ENCODE measurements at regions not wholly inside any gene's neighbourhood (a gene's known extent, or its start where the extent isn't known, plus 50 kb on each side); places are given as distances from the start of the nearest gene placed in this dataset.

DNA sequence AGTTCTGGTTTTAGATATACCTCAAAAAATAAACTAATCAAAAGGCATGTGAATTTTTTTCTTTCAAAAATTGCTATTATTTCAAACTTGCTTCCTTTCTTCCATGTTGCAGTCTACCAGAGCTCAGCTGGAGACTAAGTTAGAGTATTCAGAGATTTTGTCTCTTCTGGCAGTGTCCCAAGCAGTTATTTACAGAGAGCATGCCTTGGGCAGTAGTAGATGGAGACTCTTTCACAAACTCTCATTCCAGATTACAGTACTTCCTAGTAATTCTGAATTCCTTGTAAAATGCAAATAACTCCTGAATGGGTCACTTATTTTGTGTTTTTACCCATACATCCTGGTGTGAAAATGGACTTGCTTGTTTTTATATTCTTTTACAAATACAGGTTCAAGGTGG is 703.4 kb downstream of the EPHA7 start:
- no peak for TF ChIP-seq EGR1 (IDR thresholded peaks at IDR 0.05; ENCODE audit: borderline replicate concordance in 1 of 2, low read depth in 2 of 2, low read length in 2 of 2)
- TF ChIP-seq, protein P1, sequence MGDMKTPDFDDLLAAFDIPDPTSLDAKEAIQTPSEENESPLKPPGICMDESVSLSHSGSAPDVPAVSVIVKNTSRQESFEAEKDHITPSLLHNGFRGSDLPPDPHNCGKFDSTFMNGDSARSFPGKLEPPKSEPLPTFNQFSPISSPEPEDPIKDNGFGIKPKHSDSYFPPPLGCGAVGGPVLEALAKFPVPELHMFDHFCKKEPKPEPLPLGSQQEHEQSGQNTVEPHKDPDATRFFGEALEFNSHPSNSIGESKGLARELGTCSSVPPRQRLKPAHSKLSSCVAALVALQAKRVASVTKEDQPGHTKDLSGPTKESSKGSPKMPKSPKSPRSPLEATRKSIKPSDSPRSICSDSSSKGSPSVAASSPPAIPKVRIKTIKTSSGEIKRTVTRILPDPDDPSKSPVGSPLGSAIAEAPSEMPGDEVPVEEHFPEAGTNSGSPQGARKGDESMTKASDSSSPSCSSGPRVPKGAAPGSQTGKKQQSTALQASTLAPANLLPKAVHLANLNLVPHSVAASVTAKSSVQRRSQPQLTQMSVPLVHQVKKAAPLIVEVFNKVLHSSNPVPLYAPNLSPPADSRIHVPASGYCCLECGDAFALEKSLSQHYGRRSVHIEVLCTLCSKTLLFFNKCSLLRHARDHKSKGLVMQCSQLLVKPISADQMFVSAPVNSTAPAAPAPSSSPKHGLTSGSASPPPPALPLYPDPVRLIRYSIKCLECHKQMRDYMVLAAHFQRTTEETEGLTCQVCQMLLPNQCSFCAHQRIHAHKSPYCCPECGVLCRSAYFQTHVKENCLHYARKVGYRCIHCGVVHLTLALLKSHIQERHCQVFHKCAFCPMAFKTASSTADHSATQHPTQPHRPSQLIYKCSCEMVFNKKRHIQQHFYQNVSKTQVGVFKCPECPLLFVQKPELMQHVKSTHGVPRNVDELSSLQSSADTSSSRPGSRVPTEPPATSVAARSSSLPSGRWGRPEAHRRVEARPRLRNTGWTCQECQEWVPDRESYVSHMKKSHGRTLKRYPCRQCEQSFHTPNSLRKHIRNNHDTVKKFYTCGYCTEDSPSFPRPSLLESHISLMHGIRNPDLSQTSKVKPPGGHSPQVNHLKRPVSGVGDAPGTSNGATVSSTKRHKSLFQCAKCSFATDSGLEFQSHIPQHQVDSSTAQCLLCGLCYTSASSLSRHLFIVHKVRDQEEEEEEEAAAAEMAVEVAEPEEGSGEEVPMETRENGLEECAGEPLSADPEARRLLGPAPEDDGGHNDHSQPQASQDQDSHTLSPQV (IDR thresholded peaks at IDR 0.05) = no peak
- TF ChIP-seq, protein P2, sequence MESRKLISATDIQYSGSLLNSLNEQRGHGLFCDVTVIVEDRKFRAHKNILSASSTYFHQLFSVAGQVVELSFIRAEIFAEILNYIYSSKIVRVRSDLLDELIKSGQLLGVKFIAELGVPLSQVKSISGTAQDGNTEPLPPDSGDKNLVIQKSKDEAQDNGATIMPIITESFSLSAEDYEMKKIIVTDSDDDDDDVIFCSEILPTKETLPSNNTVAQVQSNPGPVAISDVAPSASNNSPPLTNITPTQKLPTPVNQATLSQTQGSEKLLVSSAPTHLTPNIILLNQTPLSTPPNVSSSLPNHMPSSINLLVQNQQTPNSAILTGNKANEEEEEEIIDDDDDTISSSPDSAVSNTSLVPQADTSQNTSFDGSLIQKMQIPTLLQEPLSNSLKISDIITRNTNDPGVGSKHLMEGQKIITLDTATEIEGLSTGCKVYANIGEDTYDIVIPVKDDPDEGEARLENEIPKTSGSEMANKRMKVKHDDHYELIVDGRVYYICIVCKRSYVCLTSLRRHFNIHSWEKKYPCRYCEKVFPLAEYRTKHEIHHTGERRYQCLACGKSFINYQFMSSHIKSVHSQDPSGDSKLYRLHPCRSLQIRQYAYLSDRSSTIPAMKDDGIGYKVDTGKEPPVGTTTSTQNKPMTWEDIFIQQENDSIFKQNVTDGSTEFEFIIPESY (IDR thresholded peaks at IDR 0.05) = no peak
- no peak for TF ChIP-seq POLR2A (IDR thresholded peaks at IDR 0.05; ENCODE audit: low read depth, low read length)
- TF ChIP-seq, protein P3, sequence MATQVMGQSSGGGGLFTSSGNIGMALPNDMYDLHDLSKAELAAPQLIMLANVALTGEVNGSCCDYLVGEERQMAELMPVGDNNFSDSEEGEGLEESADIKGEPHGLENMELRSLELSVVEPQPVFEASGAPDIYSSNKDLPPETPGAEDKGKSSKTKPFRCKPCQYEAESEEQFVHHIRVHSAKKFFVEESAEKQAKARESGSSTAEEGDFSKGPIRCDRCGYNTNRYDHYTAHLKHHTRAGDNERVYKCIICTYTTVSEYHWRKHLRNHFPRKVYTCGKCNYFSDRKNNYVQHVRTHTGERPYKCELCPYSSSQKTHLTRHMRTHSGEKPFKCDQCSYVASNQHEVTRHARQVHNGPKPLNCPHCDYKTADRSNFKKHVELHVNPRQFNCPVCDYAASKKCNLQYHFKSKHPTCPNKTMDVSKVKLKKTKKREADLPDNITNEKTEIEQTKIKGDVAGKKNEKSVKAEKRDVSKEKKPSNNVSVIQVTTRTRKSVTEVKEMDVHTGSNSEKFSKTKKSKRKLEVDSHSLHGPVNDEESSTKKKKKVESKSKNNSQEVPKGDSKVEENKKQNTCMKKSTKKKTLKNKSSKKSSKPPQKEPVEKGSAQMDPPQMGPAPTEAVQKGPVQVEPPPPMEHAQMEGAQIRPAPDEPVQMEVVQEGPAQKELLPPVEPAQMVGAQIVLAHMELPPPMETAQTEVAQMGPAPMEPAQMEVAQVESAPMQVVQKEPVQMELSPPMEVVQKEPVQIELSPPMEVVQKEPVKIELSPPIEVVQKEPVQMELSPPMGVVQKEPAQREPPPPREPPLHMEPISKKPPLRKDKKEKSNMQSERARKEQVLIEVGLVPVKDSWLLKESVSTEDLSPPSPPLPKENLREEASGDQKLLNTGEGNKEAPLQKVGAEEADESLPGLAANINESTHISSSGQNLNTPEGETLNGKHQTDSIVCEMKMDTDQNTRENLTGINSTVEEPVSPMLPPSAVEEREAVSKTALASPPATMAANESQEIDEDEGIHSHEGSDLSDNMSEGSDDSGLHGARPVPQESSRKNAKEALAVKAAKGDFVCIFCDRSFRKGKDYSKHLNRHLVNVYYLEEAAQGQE (IDR thresholded peaks at IDR 0.05; ENCODE audit: low read depth, low read length) = no peak
- no peak for TF ChIP-seq JUND (IDR thresholded peaks at IDR 0.05; ENCODE audit: low read depth, low read length)
- TF ChIP-seq, protein P4, sequence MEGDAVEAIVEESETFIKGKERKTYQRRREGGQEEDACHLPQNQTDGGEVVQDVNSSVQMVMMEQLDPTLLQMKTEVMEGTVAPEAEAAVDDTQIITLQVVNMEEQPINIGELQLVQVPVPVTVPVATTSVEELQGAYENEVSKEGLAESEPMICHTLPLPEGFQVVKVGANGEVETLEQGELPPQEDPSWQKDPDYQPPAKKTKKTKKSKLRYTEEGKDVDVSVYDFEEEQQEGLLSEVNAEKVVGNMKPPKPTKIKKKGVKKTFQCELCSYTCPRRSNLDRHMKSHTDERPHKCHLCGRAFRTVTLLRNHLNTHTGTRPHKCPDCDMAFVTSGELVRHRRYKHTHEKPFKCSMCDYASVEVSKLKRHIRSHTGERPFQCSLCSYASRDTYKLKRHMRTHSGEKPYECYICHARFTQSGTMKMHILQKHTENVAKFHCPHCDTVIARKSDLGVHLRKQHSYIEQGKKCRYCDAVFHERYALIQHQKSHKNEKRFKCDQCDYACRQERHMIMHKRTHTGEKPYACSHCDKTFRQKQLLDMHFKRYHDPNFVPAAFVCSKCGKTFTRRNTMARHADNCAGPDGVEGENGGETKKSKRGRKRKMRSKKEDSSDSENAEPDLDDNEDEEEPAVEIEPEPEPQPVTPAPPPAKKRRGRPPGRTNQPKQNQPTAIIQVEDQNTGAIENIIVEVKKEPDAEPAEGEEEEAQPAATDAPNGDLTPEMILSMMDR (IDR thresholded peaks at IDR 0.05 in 2 of 3, conservative IDR thresholded peaks at IDR 0.05 in 1 of 3; ENCODE audit: control insufficient read depth in 2 of 3, extremely low read depth in 1 of 3, insufficient read depth in 1 of 3, low read depth in 3 of 3, low read length in 3 of 3) = no peak
- no peak for TF ChIP-seq RAD21 (IDR thresholded peaks at IDR 0.05; ENCODE audit: insufficient read depth, low read depth, low read length)
- TF ChIP-seq, protein P5, sequence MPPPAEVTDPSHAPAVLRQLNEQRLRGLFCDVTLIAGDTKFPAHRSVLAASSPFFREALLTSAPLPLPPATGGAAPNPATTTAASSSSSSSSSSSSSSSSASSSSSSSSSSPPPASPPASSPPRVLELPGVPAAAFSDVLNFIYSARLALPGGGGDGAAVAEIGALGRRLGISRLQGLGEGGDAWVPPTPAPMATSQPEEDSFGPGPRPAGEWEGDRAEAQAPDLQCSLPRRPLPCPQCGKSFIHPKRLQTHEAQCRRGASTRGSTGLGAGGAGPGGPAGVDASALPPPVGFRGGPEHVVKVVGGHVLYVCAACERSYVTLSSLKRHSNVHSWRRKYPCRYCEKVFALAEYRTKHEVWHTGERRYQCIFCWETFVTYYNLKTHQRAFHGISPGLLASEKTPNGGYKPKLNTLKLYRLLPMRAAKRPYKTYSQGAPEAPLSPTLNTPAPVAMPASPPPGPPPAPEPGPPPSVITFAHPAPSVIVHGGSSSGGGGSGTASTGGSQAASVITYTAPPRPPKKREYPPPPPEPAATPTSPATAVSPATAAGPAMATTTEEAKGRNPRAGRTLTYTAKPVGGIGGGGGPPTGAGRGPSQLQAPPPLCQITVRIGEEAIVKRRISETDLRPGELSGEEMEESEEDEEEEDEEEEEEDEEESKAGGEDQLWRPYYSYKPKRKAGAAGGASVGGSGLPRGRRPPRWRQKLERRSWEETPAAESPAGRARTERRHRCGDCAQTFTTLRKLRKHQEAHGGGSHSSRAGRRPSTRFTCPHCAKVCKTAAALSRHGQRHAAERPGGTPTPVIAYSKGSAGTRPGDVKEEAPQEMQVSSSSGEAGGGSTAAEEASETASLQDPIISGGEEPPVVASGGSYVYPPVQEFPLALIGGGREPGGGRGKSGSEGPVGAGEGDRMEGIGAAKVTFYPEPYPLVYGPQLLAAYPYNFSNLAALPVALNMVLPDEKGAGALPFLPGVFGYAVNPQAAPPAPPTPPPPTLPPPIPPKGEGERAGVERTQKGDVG (CRISPR knock-in tag; IDR thresholded peaks at IDR 0.05) = no peak
- no peak for TF ChIP-seq ZNF207 (IDR thresholded peaks at IDR 0.05; ENCODE audit: borderline replicate concordance)
- TF ChIP-seq BMI1 (IDR thresholded peaks at IDR 0.05; ENCODE audit: borderline replicate concordance) = no peak
- TF ChIP-seq EP300 (IDR thresholded peaks at IDR 0.05; ENCODE audit: borderline replicate concordance in 1 of 2, control insufficient read depth in 1 of 2, low read depth in 2 of 2, low read length in 2 of 2) = no peak

All from GM12878 (cell line).